Muscle layer of duodenum (tissue), 2 donors: ENCODE measurements at regions not wholly inside any gene's neighbourhood (a gene's known extent, or its start where the extent isn't known, plus 50 kb on each side); places are given as distances from the start of the nearest gene placed in this dataset.
A peak's percentile ranks its signal among the peaks of the same experiment; 100 is the strongest.

Experiments
- H3K27ac ChIP-seq: one replicate; pipeline ENCODE4 v1.7.0; 2013; ENCODE audit warnings: mild to moderate bottlenecking, low read length
- H3K27me3 ChIP-seq: one replicate; pipeline ENCODE4 v1.7.0; 2013; ENCODE audit warnings: low read depth, mild to moderate bottlenecking, control low read depth, low read length
- H3K36me3 ChIP-seq, 2 donors: one replicate each; pipeline ENCODE4 v1.7.0; 2013; ENCODE audit warnings: low read length in 2 of 2, control low read depth in 1 of 2, mild to moderate bottlenecking in 1 of 2; ENCODE audit not compliant: insufficient read depth in 2 of 2, control insufficient read depth in 1 of 2
- H3K4me1 ChIP-seq, 2 donors: one replicate each; pipeline ENCODE4 v1.7.0; 2013; ENCODE audit warnings: low read length in 2 of 2, mild to moderate bottlenecking in 2 of 2, control low read depth in 1 of 2, moderate library complexity in 1 of 2; ENCODE audit not compliant: insufficient read depth in 2 of 2, control insufficient read depth in 1 of 2
- H3K4me3 ChIP-seq, 2 donors: one replicate each; pipeline ENCODE4 v1.7.0; 2013; ENCODE audit warnings: low read length in 2 of 2, low read depth in 1 of 2, mild to moderate bottlenecking in 1 of 2
- H3K9me3 ChIP-seq, 2 donors: one replicate each; pipeline ENCODE4 v1.7.0; 2013; ENCODE audit warnings: low read length in 2 of 2, control low read depth in 1 of 2, mild to moderate bottlenecking in 1 of 2; ENCODE audit not compliant: control insufficient read depth in 1 of 2
- donor health status: healthy.

- Histone ChIP-seq H3K9me3 (no peaks in the 10 kb centered on the region), H3K27me3 (no peaks in the 10 kb centered on the region), H3K36me3 (no peaks in the 10 kb centered on the region), H3K27ac (no peak overlapping the region), H3K4me3 (no peak overlapping the region), H3K4me1 (peaks cover 3 to 7% of the 10 kb centered on the region in 2 donors)
Observed at GRCh38 chr15:99449514-99449913, 116.3 kb upstream of the MEF2A start.

- Histone ChIP-seq H3K4me3 (no peak overlapping the region), H3K36me3 (no peaks in the 10 kb centered on the region), H3K4me1 (peaks cover 6 to 11% of the 10 kb centered on the region in 2 donors), H3K9me3 (no peaks in the 10 kb centered on the region), H3K27ac (no peak overlapping the region), H3K27me3 (no peaks in the 10 kb centered on the region)
Observed at GRCh38 chr15:99450896-99451358, 114.9 kb upstream of the MEF2A start.

GRCh38 chr15:99451484-99451883, 114.3 kb upstream of the MEF2A start:
- Histone ChIP-seq H3K4me1 (peaks cover 6 to 11% of the 10 kb centered on the region in 2 donors), H3K27me3 (no peaks in the 10 kb centered on the region), H3K4me3 (no peak overlapping the region), H3K9me3 (no peaks in the 10 kb centered on the region), H3K36me3 (no peaks in the 10 kb centered on the region), H3K27ac (no peak overlapping the region)

- Histone ChIP-seq H3K4me1 (peaks cover 6 to 11% of the 10 kb centered on the region in 2 donors), H3K4me3 (no peak overlapping the region), H3K9me3 (no peaks in the 10 kb centered on the region), H3K27me3 (no peaks in the 10 kb centered on the region), H3K36me3 (no peaks in the 10 kb centered on the region), H3K27ac (no peak overlapping the region)
Observed at GRCh38 chr15:99452010-99452409, 113.8 kb upstream of the MEF2A start.

GRCh38 chr15:99452728-99453636, 112.8 kb upstream of the MEF2A start:
- Histone ChIP-seq H3K36me3 (no peaks in the 10 kb centered on the region), H3K27ac (peak overlapping the region; percentile 48), H3K4me3 (no peak overlapping the region), H3K27me3 (no peaks in the 10 kb centered on the region), H3K9me3 (no peaks in the 10 kb centered on the region), H3K4me1 (peaks cover 6 to 11% of the 10 kb centered on the region in 2 donors)

GRCh38 chr15:99453637-99454030, 112.2 kb upstream of the MEF2A start:
- H3K36me3 ChIP-seq, result no peaks in the 10 kb centered on the region
- H3K4me1 ChIP-seq, result peaks cover 6 to 11% of the 10 kb centered on the region in 2 donors
- no peaks in the 10 kb centered on the region for H3K27me3 ChIP-seq
- H3K4me3 ChIP-seq, result no peak overlapping the region
- H3K9me3 ChIP-seq, result no peaks in the 10 kb centered on the region
- H3K27ac ChIP-seq, result peak overlapping the region; percentile 48

GRCh38 chr15:99454107-99454809, 111.5 kb upstream of the MEF2A start:
- Histone ChIP-seq H3K9me3 (no peaks in the 10 kb centered on the region), H3K27me3 (no peaks in the 10 kb centered on the region), H3K36me3 (no peaks in the 10 kb centered on the region), H3K4me1 (peaks cover 6 to 11% of the 10 kb centered on the region in 2 donors), H3K4me3 (no peak overlapping the region), H3K27ac (peak overlapping the region; percentile 58)

- peak overlapping the region; percentile 58 for H3K27ac ChIP-seq
- no peak overlapping the region for H3K4me3 ChIP-seq
- no peaks in the 10 kb centered on the region for H3K36me3 ChIP-seq
- no peaks in the 10 kb centered on the region for H3K9me3 ChIP-seq
- no peaks in the 10 kb centered on the region for H3K27me3 ChIP-seq
- H3K4me1 ChIP-seq, result peaks cover 6 to 11% of the 10 kb centered on the region in 2 donors
Observed at GRCh38 chr15:99454941-99455788, 110.6 kb upstream of the MEF2A start.

- no peak overlapping the region for H3K4me3 ChIP-seq
- H3K27me3 ChIP-seq, result no peaks in the 10 kb centered on the region
- H3K27ac ChIP-seq, result peak overlapping the region; percentile 56
- H3K36me3 ChIP-seq, result no peaks in the 10 kb centered on the region
- peaks cover 6 to 11% of the 10 kb centered on the region in 2 donors for H3K4me1 ChIP-seq
- H3K9me3 ChIP-seq, result no peaks in the 10 kb centered on the region
Observed at GRCh38 chr15:99455789-99456160, 110.0 kb upstream of the MEF2A start.

- Histone ChIP-seq H3K36me3 (no peaks in the 10 kb centered on the region), H3K27me3 (no peaks in the 10 kb centered on the region), H3K27ac (no peak overlapping the region), H3K4me3 (no peak overlapping the region), H3K9me3 (peaks cover 0 to 7% of the 10 kb centered on the region in 2 donors), H3K4me1 (no peaks in the 10 kb centered on the region)
Observed at GRCh38 chr15:99464137-99464536, 101.6 kb upstream of the MEF2A start.
